Stimulated activated CD4-positive, alpha-beta T cell treated with anti-CD3 and anti-CD28 coated beads, Interleukin-1b, Interleukin-23, amount 100 ng/mL, for 48 hours (primary cell): ENCODE measurements at regions not wholly inside any gene's neighbourhood (a gene's known extent, or its start where the extent isn't known, plus 50 kb on each side); places are given as distances from the start of the nearest gene placed in this dataset.

Source experiments
- DNase-seq: peaks from one replicate; pipeline ENCODE4 v3.0.0-alpha.2; 2020

GRCh38 chr1:87735750-87736149 is 407.1 kb downstream of the LMO4 start:
- no peak for DNase-seq

DNA sequence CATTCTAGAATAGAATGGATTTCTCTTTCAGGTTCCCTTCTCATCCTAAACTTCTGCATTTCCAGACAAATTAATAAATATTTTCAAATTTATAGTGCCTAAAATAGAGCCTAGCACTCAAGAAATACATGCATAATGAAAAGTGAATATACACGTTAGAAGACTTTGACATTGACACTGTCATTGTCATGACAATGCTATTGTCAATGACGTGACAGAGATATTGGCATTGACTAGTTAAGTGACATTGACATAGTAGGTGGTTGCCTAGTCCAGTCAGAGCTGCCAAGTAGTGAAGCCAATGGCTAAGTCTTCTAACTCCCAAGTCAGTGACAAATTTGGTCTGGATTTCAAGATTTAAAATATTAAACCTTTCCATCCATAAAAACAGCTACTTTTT is 410.5 kb downstream of the LMO4 start:
- no peak for DNase-seq

- no peak for DNase-seq
These were observed 411.0 kb downstream of the LMO4 start for GRCh38 chr1:87739704-87740103.

DNA sequence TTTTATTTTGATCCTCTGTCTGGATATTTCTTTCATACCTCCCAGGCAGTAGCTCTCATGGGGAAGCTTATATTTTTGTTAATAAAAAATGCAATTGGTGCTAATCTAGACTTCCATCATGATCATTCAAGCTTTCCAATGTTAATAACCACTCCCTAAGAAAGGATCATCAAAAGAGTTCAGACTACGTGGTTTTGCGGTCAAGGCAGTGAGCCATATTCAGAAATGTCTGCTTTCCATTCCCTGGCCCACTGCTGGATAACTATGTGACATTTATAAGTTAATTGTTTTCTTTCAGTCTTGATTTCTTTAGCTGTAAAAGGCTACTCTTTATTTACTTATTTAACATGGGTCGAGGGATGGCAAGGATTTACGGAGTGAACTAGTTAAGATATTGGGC is 414.6 kb downstream of the LMO4 start:
- DNase-seq, result no peak

DNA sequence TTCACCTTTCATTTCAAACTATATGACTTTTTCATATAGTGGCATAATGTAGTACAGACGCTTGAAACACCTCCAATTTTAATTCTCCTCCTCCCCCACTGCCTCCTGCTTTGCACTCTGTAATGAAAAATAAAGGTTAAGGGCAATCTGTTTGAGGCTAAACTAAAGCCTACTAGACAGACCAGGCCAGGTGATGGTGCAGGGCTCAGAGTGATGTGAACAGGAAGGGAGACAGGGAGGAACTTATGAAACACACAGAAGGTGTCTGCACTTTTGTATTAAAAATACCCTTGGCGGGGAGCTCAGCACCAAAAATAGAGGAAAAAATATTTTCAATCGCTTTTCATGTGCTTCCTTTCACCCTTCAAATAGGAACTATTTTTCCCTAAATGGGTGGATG is 415.4 kb downstream of the LMO4 start:
- DNase-seq, result no peak

- DNase-seq, result no peak
These were observed 416.1 kb downstream of the LMO4 start for GRCh38 chr1:87744763-87745162.

DNA sequence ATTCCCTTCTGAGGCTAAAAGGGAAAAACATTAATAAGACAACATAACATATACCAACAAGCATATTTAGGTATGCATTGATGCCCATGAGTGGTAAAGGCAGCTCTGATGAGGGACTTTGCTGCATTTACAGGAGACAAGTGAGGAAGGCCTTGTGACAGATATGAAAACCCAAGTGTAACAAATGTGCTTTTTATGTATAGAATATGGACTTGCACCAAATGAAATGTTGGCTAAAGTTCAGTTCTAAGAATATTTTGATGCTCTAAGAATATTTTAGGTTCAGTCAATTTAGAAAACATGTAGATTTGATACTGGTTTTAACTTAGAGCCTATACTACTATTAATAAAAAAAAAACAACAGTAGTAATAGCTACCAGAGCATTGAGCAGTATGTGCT is 424.7 kb downstream of the LMO4 start:
- DNase-seq, result no peak

DNA sequence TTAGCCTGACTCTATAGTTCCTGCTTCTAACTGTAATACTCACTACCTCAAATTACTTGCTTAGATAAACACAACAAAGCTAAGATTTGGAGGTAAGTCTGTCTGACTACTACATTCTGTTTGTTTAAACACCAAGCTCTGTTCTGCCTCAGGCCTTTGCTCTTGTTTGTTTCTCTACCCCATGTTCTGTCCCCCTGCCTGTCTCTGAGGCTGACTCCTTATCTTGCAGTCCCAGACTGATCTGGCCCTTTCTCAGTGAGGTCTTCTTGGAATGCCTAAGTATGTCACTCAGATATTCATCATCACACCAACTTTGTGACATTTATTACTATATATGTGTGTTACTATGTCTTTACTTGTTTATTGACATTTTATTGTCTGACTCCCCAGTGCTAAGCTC is 425.5 kb downstream of the LMO4 start:
- DNase-seq, result no peak

DNA sequence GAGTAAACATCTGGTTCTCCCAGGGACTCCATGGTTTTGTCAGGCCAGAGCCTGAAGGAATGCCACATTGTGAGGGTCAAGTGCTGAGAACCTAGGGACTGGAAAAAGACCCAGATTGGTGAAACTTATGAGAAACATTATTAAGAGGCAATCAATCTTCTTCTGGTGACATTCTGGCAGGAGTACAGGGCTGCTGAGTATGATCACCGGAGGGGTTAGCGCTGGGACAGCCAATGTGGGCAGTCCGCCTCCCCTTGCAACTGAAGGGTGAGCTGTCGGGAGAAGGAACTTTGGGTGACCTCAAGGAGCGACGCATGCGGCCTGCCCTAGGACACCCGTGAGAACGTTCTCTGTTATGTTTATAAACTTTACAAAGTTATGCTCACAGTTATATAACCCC is 429.0 kb downstream of the LMO4 start:
- no peak for DNase-seq

GRCh38 chr1:87759421-87760087 is 430.9 kb downstream of the LMO4 start:
- no peak for DNase-seq

GRCh38 chr1:87760155-87760554 is 431.5 kb downstream of the LMO4 start:
- no peak for DNase-seq

DNA sequence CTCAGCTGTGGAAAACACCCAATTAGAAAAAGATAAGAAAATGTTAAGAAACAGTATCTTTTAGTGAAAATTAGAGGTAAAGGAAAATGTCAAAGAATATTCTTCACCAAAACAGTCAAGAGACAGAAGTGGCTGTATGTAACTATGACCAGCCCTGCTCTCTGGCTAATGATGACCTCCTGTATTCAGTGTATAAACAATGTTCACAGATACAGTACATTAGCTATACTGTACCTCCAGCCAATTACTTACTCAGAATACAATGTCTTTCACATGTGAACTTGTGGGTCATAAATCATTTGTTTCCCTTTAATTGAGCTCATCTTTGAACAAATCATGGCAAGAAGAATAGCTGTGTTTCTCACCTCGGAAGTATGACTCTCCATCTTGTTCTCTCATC is 432.0 kb downstream of the LMO4 start:
- no peak for DNase-seq

DNA sequence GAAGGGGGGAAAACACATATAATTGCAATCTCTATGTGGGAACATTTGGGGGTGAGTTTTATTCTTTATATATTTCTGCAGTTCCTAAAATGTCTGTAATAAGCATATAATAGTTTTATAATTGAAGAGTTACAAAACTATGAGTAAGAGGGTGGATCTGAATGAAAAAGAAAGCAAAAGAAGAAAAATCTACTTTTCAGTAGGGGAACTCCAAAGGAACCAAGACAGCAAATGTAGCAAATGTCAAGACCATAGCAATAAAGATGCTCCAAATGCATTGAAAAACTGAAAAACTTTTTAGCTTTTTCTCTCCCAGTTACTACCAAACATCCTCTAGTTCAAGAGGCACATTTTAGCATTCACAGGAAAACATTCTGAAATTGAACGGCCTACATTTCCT is 434.8 kb downstream of the LMO4 start:
- no peak for DNase-seq

- no peak for DNase-seq
These were observed 436.5 kb downstream of the LMO4 start for GRCh38 chr1:87765057-87765680.

DNA sequence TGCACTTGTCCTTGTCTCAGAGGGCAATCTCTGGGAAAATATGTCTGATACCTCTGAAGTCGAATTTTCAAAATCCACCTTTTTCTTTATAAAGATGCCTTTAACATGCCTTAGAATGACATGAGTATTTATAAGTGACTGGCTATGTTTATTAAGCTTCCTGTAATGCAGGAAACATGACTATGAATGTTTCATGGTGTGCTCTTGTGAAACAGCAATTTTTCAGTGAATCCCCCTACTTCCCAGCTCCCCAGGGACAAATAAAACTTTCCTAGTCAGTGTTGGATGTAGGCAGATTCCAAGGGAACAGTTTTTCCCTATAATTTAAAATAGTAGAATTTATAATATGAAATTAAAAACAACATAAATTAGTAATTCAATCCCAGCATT is 437.0 kb downstream of the LMO4 start:
- DNase-seq, result no peak

- no peak for DNase-seq
These were observed 438.1 kb downstream of the LMO4 start for GRCh38 chr1:87766737-87767136.

DNA sequence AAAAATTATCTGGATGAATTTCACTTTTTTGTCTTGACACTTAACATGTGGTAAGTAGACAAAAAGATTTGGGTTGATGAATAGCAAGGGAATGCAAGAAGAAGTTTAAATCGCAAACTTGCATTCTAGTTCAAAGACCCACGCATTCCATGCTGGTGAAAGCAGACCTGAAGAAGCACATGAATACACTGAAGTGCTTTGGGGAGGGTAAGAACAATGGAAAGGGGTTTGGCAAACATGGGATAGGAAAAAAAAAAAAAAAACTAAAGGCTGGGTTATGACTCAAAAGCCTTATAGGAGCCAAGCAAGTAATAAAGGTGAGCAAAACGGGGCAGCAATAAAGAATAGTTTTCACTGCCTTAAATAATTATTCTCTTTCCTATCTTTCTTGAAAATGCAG is 450.2 kb downstream of the LMO4 start:
- no peak for DNase-seq

- DNase-seq, result no peak
These were observed 452.9 kb downstream of the LMO4 start for GRCh38 chr1:87781554-87781953.

DNA sequence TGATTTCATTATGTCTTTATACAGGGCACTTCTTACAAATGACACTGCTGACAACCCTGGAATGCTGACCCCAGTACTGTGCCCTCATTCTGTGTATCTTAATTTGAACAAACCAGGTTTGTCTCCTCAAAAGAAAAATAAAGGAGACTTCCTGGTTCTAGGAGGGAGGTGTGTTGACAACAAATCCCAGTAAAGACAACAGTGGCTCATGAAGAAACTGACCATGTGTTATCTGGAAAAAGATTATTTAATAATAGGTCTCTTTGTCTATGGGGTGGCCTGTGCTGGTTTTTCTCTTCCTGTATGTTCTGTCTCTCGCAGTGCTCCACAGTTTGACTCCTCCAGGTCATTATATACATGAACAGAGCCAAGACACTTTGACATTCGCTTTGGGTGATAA is 454.6 kb downstream of the LMO4 start:
- DNase-seq, result no peak

DNA sequence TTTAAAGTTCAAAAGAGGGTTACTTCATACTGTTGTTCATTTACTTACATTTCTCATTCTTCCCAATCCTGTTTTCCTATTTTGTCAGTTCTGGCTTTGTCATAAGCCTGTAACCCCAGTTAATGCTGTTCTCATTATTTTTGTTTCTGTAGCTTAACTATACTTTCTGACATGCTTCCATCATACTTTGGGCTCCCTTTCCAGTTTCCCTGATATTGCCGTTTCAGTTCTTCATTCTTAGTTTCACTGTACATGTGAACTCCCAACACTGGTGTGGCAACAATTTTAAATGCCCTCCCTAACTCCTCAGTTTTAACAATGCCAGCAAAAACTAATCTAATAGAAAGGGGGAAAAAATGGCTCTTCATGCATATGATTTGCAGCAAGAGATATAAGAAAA is 456.7 kb downstream of the LMO4 start:
- no peak for DNase-seq

GRCh38 chr1:87786229-87786628 is 457.5 kb downstream of the LMO4 start:
- no peak for DNase-seq

- DNase-seq, result no peak
These were observed 458.3 kb downstream of the LMO4 start for GRCh38 chr1:87786861-87787545.

- DNase-seq, result no peak
These were observed 458.9 kb downstream of the LMO4 start for GRCh38 chr1:87787551-87787950.

DNA sequence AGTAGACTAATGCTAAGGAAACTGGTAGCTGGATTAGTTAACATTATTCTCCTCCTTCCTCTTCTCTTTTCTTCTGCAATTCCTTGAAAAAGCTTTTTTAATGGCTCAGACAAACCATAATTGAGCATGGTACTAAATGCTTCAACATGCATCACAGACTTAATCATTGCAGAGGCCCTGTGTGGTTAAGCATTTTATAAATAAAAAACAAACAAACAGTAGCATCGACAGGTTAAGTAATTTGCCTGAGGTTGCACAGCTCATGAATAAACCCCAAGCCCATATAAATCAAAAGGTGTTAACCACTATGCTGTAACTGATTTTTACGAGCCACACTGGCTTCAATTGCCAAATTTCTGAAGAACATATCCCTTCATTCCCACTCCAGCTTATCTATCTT is 462.1 kb downstream of the LMO4 start:
- no peak for DNase-seq
